Testis (tissue), 2 donors: ENCODE measurements at regions not wholly inside any gene's neighbourhood (a gene's known extent, or its start where the extent isn't known, plus 50 kb on each side); places are given as distances from the start of the nearest gene placed in this dataset.

Source experiments
- CTCF ChIP-seq, 3 experiments: fragments of 450-650 bp in 2 of 3; fragments of 200-600 bp in 1 of 3; sonication (generic) in 1 of 3; IDR thresholded peaks; one replicate each; pipeline ENCODE4 v1.5.1; 2016 to 2019; ENCODE audit warnings: antibody characterized with exemption in 3 of 3, mild to moderate bottlenecking in 2 of 3, moderate library complexity in 1 of 3
- POLR2A ChIP-seq: fragments of 450-650 bp; IDR thresholded peaks from one replicate; pipeline ENCODE4 v1.6.1; 2017; ENCODE audit warnings: antibody characterized with exemption, mild to moderate bottlenecking, moderate library complexity

DNA sequence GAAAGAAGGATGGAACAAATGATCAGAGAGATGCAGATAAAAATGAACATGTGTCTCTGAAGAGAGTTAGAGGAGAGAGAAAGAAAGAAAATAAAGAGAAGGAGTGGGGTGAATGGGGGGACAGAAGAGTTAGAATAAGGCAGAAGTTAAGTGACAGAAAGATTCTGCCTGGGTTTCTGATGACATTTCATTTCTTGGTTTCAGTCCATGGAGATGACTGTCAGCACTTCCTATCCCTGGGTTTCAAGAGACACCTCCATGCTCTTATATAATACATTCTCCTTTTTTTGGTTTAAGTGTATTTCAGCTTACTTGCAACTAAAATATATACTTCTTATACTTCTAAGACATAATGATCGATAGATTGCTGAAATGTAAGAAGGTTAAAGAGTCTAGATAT, 213.0 kb upstream of the IL12B start:
- TF ChIP-seq CTCF (IDR thresholded peaks at IDR 0.05): no peak
- TF ChIP-seq POLR2A: no peak
